ENCODE measurements at regions not wholly inside any gene's neighbourhood (a gene's known extent, or its start where the extent isn't known, plus 50 kb on each side); places are given as distances from the start of the nearest gene placed in this dataset.

GRCh38 chr5:158639881-158640592 lies 459.7 kb downstream of the EBF1 start:
- TF ChIP-seq CTCF (IDR thresholded peaks at IDR 0.05) (no peak), POLR2A (IDR thresholded peaks at IDR 0.05) (no peak)

Data from Peyer's patch (tissue), 4 donors.